DND-41 (cell line): ENCODE measurements at regions not wholly inside any gene's neighbourhood (a gene's known extent, or its start where the extent isn't known, plus 50 kb on each side); places are given as distances from the start of the nearest gene placed in this dataset.

Experiments used
- ATAC-seq: fragments of 200-7000 bp; cut with Tn5 transposase; 3 replicates; pipeline ENCODE4 v1.9.1; 2021; ENCODE audit warnings: low read depth; ENCODE audit not compliant: insufficient read depth
- DNase-seq: peaks from one replicate; pipeline ENCODE4 v3.0.0-alpha.2; 2020
- H2AFZ ChIP-seq: 2 replicates; pipeline ENCODE4 v1.6.0; 2012; ENCODE audit warnings: low read depth, low read length
- H3K27ac ChIP-seq: 2 replicates; pipeline ENCODE4 v1.5.1; 2012; ENCODE audit warnings: low read length, inconsistent platforms
- H3K27me3 ChIP-seq: fragments of 200-600 bp; sonication (generic); 2 replicates; pipeline ENCODE4 v1.6.0; 2012; ENCODE audit warnings: low read length, mild to moderate bottlenecking, inconsistent platforms; ENCODE audit not compliant: insufficient read depth, poor library complexity
- H3K36me3 ChIP-seq: 2 replicates; pipeline ENCODE4 v1.5.1; 2012; ENCODE audit warnings: low read length, inconsistent platforms; ENCODE audit not compliant: insufficient read depth
- H3K4me1 ChIP-seq: 2 replicates; pipeline ENCODE4 v1.5.1; 2012; ENCODE audit warnings: mild to moderate bottlenecking, low read length; ENCODE audit not compliant: insufficient read depth
- H3K4me2 ChIP-seq: 2 replicates; pipeline ENCODE4 v1.6.0; 2012; ENCODE audit warnings: mild to moderate bottlenecking, moderate library complexity, low read length, inconsistent platforms; ENCODE audit not compliant: insufficient read depth
- H3K4me3 ChIP-seq, 2 experiments: fragments of 200-600 bp in 1 of 2; shearing (Covaris generic) in 1 of 2; 2 replicates each; pipeline ENCODE4 v1.5.1; 2012 to 2016; ENCODE audit warnings: inconsistent platforms in 2 of 2, low read length in 2 of 2, mild to moderate bottlenecking in 2 of 2, low read depth in 1 of 2, moderate library complexity in 1 of 2
- H3K79me2 ChIP-seq: 2 replicates; pipeline ENCODE4 v1.6.0; 2012; ENCODE audit warnings: low read length, inconsistent platforms; ENCODE audit not compliant: insufficient read depth
- H3K9ac ChIP-seq: 2 replicates; pipeline ENCODE4 v1.6.0; 2012; ENCODE audit warnings: low read depth, mild to moderate bottlenecking, inconsistent platforms, low read length, moderate library complexity
- H3K9me3 ChIP-seq: 2 replicates; pipeline ENCODE4 v1.5.1; 2012; ENCODE audit warnings: low read length, moderate library complexity, mild to moderate bottlenecking, inconsistent platforms; ENCODE audit not compliant: insufficient read depth, severe bottlenecking
- H4K20me1 ChIP-seq: 2 replicates; pipeline ENCODE4 v1.6.0; 2012; ENCODE audit warnings: low read length; ENCODE audit not compliant: insufficient read depth
- CTCF ChIP-seq: IDR thresholded peaks from 2 replicates; pipeline ENCODE4 v1.5.1; 2012; ENCODE audit warnings: borderline replicate concordance, low read length, moderate library complexity, mild to moderate bottlenecking; ENCODE audit not compliant: poor library complexity, severe bottlenecking; ENCODE audit errors: extremely low read depth
- EZH2 ChIP-seq: IDR thresholded peaks from 3 replicates; pipeline ENCODE4 v1.6.1; 2012; ENCODE audit warnings: borderline replicate concordance, low read depth, mild to moderate bottlenecking, moderate library complexity, low read length, inconsistent platforms; ENCODE audit not compliant: severe bottlenecking

- ATAC-seq (no peak), DNase-seq (no peak)
- Histone ChIP-seq H2AFZ (no peak overlapping the region), H3K9ac (no peak overlapping the region), H3K36me3 (no peaks in the 10 kb centered on the region), H3K79me2 (no peaks in the 10 kb centered on the region), H4K20me1 (no peaks in the 10 kb centered on the region), H3K27ac (no peak overlapping the region), H3K4me2 (no peak overlapping the region), H3K4me1 (no peaks in the 10 kb centered on the region), H3K27me3 (no peaks in the 10 kb centered on the region), H3K9me3 (no peaks in the 10 kb centered on the region), H3K4me3 (no peak overlapping the region)
- TF ChIP-seq CTCF (no peak), EZH2 (no peak)
These were observed 268.8 kb upstream of the ANKRD55 start for GRCh38 chr5:56501781-56502557.

- Histone ChIP-seq H3K4me3 (no peak overlapping the region), H3K27ac (no peak overlapping the region), H3K27me3 (no peaks in the 10 kb centered on the region), H3K79me2 (no peaks in the 10 kb centered on the region), H4K20me1 (no peaks in the 10 kb centered on the region), H3K4me1 (no peaks in the 10 kb centered on the region), H3K9ac (no peak overlapping the region), H3K4me2 (no peak overlapping the region), H2AFZ (no peak overlapping the region), H3K9me3 (no peaks in the 10 kb centered on the region), H3K36me3 (no peaks in the 10 kb centered on the region)
- DNase-seq (no peak), ATAC-seq (no peak)
- TF ChIP-seq EZH2 (no peak), CTCF (no peak)
These were observed 266.8 kb upstream of the ANKRD55 start for GRCh38 chr5:56499901-56500300.

GRCh38 chr5:56499491-56499890 lies 266.4 kb upstream of the ANKRD55 start:
- no peaks in the 10 kb centered on the region for H3K4me1 ChIP-seq
- no peak overlapping the region for H3K27ac ChIP-seq
- DNase-seq: no peak

More at GRCh38 chr5:56499491-56499890, 266.4 kb upstream of the ANKRD55 start:
- no peaks in the 10 kb centered on the region for H3K27me3 ChIP-seq
- H3K4me3 ChIP-seq: no peak overlapping the region
- no peak for TF ChIP-seq EZH2
- TF ChIP-seq CTCF: no peak
- no peak overlapping the region for H2AFZ ChIP-seq
- ATAC-seq: no peak
- no peaks in the 10 kb centered on the region for H3K36me3 ChIP-seq
- H4K20me1 ChIP-seq: no peaks in the 10 kb centered on the region
- H3K9ac ChIP-seq: no peak overlapping the region
- no peaks in the 10 kb centered on the region for H3K9me3 ChIP-seq
- no peak overlapping the region for H3K4me2 ChIP-seq
- no peaks in the 10 kb centered on the region for H3K79me2 ChIP-seq
